Thyroid gland (tissue), 4 donors: ENCODE measurements at regions not wholly inside any gene's neighbourhood (a gene's known extent, or its start where the extent isn't known, plus 50 kb on each side); places are given as distances from the start of the nearest gene placed in this dataset.

Experiments
- CTCF ChIP-seq, 6 experiments: fragments of 200-600 bp in 3 of 6; fragments of 450-650 bp in 3 of 6; sonication (generic) in 3 of 6; IDR thresholded peaks; one replicate each; pipeline ENCODE4 v1.5.1; 2016 to 2019; ENCODE audit warnings: antibody characterized with exemption in 6 of 6, mild to moderate bottlenecking in 2 of 6, inconsistent platforms in 1 of 6, moderate library complexity in 1 of 6
- POLR2A ChIP-seq, 2 donors: fragments of 450-650 bp; IDR thresholded peaks; one replicate each; pipeline ENCODE4 v1.6.1; 2017; ENCODE audit warnings: antibody characterized with exemption in 2 of 2, mild to moderate bottlenecking in 2 of 2, moderate library complexity in 1 of 2

GRCh38 chr2:39855856-39856255 lies 76.8 kb upstream of the THUMPD2 start:
- TF ChIP-seq CTCF (IDR thresholded peaks at IDR 0.05) (no peak), POLR2A (IDR thresholded peaks at IDR 0.05) (no peak)
